ENCODE measurements at regions not wholly inside any gene's neighbourhood (a gene's known extent, or its start where the extent isn't known, plus 50 kb on each side); places are given as distances from the start of the nearest gene placed in this dataset.

DNA sequence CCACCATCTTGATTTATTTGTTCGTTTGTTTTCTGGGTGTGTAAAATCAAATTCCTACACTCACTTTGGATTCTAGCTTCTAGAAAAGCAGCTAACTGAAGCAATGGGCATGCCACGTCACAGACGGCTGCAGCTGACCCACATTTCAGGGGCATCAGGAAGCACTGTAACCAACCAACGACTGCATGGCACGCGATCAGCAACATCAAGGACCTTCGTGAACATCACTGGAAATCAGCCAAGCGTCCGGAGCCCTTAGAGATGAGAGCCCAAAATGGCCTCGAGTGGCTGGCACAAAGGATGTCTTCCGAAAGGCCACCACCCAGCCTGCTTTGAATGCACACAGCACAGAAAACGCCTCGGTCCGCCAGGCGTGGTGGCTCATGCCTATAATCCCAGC, 191.1 kb downstream of the OLFM1 start:
- intact Hi-C loops (cut with micrococcal nuclease; ENCODE audit: unreplicated experiment) (no loop called here), in situ Hi-C loops (cut with HindIII; ENCODE audit: low pct_unique_long_range_greater_than_20kb, low sequenced_read_pairs) (no loop called here)
- H3K4me1 ChIP-seq (ENCODE audit: control insufficient read depth, insufficient read depth, low read length): no peaks in the 10 kb centered on the region
- TF ChIP-seq SIN3A (IDR thresholded peaks at IDR 0.05; ENCODE audit: borderline replicate concordance, insufficient read depth, low read depth, low read length) (no peak), POLR2AphosphoS5 (IDR thresholded peaks at IDR 0.05; ENCODE audit: low read depth, low read length) (no peak), TCF7L2 (IDR thresholded peaks at IDR 0.05; ENCODE audit: low read depth, low read length) (no peak)
- TF ChIP-seq, protein P1, sequence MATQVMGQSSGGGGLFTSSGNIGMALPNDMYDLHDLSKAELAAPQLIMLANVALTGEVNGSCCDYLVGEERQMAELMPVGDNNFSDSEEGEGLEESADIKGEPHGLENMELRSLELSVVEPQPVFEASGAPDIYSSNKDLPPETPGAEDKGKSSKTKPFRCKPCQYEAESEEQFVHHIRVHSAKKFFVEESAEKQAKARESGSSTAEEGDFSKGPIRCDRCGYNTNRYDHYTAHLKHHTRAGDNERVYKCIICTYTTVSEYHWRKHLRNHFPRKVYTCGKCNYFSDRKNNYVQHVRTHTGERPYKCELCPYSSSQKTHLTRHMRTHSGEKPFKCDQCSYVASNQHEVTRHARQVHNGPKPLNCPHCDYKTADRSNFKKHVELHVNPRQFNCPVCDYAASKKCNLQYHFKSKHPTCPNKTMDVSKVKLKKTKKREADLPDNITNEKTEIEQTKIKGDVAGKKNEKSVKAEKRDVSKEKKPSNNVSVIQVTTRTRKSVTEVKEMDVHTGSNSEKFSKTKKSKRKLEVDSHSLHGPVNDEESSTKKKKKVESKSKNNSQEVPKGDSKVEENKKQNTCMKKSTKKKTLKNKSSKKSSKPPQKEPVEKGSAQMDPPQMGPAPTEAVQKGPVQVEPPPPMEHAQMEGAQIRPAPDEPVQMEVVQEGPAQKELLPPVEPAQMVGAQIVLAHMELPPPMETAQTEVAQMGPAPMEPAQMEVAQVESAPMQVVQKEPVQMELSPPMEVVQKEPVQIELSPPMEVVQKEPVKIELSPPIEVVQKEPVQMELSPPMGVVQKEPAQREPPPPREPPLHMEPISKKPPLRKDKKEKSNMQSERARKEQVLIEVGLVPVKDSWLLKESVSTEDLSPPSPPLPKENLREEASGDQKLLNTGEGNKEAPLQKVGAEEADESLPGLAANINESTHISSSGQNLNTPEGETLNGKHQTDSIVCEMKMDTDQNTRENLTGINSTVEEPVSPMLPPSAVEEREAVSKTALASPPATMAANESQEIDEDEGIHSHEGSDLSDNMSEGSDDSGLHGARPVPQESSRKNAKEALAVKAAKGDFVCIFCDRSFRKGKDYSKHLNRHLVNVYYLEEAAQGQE (IDR thresholded peaks at IDR 0.05; ENCODE audit: insufficient read depth in 1 of 2, low read depth in 2 of 2, low read length in 1 of 2): no peak
- TF ChIP-seq, protein P2, sequence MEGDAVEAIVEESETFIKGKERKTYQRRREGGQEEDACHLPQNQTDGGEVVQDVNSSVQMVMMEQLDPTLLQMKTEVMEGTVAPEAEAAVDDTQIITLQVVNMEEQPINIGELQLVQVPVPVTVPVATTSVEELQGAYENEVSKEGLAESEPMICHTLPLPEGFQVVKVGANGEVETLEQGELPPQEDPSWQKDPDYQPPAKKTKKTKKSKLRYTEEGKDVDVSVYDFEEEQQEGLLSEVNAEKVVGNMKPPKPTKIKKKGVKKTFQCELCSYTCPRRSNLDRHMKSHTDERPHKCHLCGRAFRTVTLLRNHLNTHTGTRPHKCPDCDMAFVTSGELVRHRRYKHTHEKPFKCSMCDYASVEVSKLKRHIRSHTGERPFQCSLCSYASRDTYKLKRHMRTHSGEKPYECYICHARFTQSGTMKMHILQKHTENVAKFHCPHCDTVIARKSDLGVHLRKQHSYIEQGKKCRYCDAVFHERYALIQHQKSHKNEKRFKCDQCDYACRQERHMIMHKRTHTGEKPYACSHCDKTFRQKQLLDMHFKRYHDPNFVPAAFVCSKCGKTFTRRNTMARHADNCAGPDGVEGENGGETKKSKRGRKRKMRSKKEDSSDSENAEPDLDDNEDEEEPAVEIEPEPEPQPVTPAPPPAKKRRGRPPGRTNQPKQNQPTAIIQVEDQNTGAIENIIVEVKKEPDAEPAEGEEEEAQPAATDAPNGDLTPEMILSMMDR (IDR thresholded peaks at IDR 0.05): no peak
- H3K9me3 ChIP-seq (ENCODE audit: control insufficient read depth, insufficient read depth, low read depth, low read length): no peaks in the 10 kb centered on the region
- H3K36me3 ChIP-seq (ENCODE audit: control insufficient read depth, insufficient read depth, low read length): no peaks in the 10 kb centered on the region
- H3K27ac ChIP-seq (ENCODE audit: low read length): no peak overlapping the region
- ChIA-PET POLR2A (no interaction called here), CTCF (interaction anchor here (0.7 kb wide), 2 partner anchors 16 to 22 kb away, joined by 3 read pairs; no protein-coding TSS in a partner anchor)
- DNase-seq (ENCODE audit: low read depth, low spot score) (no peak), ATAC-seq (no peak)
- no peaks in the 10 kb centered on the region for H3K27me3 ChIP-seq (ENCODE audit: control insufficient read depth, insufficient read depth, low read length)
- no peak overlapping the region for H3K4me3 ChIP-seq (ENCODE audit: low read depth in 2 of 2, low read length in 2 of 2)
- no TSS peak for BruUV-seq (replicated peaks)

DNA sequence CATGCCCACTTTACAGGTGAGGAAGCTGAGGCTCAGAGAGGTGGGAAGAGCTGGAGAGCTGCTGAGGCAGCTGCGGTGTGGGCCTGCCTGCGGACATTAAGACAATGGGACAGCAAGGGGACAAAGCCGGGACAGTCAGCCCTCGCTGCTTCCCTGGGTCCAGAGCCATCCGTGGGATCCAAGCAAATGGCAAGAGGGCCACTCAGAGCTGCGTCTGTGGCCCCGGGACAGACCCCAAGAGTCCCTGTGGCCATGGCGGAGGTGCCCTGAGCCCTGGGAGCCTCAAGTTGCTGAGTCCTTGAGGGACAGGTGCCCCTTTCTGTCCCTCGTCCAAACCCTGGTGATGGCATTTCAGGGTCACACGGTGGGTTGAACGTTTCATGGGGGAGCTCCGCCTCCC, 191.9 kb downstream of the OLFM1 start:
- DNase-seq (ENCODE audit: low read depth, low spot score) (no peak), ATAC-seq (no peak)
- no peak overlapping the region for H3K4me3 ChIP-seq (ENCODE audit: low read depth in 2 of 2, low read length in 2 of 2)
- intact Hi-C loops (cut with micrococcal nuclease; ENCODE audit: unreplicated experiment) (no loop called here), in situ Hi-C loops (cut with HindIII; ENCODE audit: low pct_unique_long_range_greater_than_20kb, low sequenced_read_pairs) (no loop called here)
- no TSS peak for BruUV-seq (replicated peaks)
- H3K27me3 ChIP-seq (ENCODE audit: control insufficient read depth, insufficient read depth, low read length): no peaks in the 10 kb centered on the region
- no peaks in the 10 kb centered on the region for H3K36me3 ChIP-seq (ENCODE audit: control insufficient read depth, insufficient read depth, low read length)
- H3K4me1 ChIP-seq (ENCODE audit: control insufficient read depth, insufficient read depth, low read length): no peaks in the 10 kb centered on the region
- TF ChIP-seq, protein P2 (IDR thresholded peaks at IDR 0.05): no peak
- TF ChIP-seq POLR2AphosphoS5 (IDR thresholded peaks at IDR 0.05; ENCODE audit: low read depth, low read length) (no peak), TCF7L2 (IDR thresholded peaks at IDR 0.05; ENCODE audit: low read depth, low read length) (no peak), SIN3A (IDR thresholded peaks at IDR 0.05; ENCODE audit: borderline replicate concordance, insufficient read depth, low read depth, low read length) (no peak)
- TF ChIP-seq, protein P1 (IDR thresholded peaks at IDR 0.05; ENCODE audit: insufficient read depth in 1 of 2, low read depth in 2 of 2, low read length in 1 of 2): no peak
- POLR2A ChIA-PET: no interaction called here
- CTCF ChIA-PET: no interaction called here
- H3K9me3 ChIP-seq (ENCODE audit: control insufficient read depth, insufficient read depth, low read depth, low read length): no peaks in the 10 kb centered on the region
- H3K27ac ChIP-seq (ENCODE audit: low read length): no peak overlapping the region
